GM10266 (cell line): ENCODE measurements at regions not wholly inside any gene's neighbourhood (a gene's known extent, or its start where the extent isn't known, plus 50 kb on each side); places are given as distances from the start of the nearest gene placed in this dataset.
"Not testable (repeated sequence)": the region's sequence is repeated elsewhere in the genome, so short reads cannot be mapped to it uniquely, and the experiment has no call there.

ENCODE experiments used
- DNase-seq: peaks from one replicate; pipeline ENCODE4 v3.0.0; 2012; ENCODE audit errors: extremely low spot score
- TF ChIP-seq, protein P1 (sequence below): IDR thresholded peaks from 2 replicates; pipeline ENCODE4 v1.5.1; 2012; ENCODE audit warnings: mild to moderate bottlenecking, low read depth; ENCODE audit not compliant: control insufficient read depth, insufficient read depth; ENCODE audit errors: missing control alignments

DNA sequence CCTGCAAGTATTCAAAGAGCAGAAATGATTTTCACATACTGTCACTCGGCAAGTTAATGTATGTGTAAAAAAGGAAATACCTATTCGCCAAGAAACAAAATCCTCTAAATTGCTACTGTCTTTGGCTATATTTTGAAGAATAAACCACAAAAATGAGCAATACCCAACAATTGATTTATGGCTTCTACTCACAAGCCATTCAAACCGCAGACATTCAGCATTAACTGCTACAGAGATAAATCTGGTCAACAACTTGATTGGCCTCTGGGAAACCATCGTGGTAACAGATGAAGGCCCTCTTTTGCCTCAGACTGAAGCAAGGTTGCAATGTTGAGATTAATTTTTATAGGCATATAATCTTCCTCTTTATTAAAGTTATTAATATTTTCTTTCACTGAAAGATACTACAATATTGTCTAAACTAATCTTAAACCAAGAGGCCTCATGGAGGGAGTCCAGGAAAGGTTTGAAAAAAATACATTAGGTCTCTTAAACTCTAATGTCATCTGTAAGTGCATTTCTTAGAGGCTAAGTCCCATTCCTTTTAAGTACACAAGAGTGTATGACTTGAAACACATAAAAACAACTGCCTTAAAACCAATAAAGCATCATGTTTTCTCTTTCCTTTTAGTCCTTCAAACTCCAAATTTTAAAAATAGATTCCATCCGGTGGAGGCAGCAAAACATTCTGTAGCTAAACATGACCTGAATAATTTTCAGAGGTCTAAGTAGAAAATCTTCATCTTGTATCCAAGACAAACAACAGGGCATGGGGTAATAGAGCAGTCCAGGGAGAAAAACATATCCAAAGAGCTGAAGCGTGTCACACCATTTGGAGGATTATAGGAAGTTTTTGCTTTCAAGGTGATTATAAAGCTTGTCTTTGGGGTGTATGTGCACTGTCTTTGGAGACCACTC is 162.4 kb upstream of the TGFBR2 start:
- DNase-seq, result no peak
- TF ChIP-seq, protein P1, sequence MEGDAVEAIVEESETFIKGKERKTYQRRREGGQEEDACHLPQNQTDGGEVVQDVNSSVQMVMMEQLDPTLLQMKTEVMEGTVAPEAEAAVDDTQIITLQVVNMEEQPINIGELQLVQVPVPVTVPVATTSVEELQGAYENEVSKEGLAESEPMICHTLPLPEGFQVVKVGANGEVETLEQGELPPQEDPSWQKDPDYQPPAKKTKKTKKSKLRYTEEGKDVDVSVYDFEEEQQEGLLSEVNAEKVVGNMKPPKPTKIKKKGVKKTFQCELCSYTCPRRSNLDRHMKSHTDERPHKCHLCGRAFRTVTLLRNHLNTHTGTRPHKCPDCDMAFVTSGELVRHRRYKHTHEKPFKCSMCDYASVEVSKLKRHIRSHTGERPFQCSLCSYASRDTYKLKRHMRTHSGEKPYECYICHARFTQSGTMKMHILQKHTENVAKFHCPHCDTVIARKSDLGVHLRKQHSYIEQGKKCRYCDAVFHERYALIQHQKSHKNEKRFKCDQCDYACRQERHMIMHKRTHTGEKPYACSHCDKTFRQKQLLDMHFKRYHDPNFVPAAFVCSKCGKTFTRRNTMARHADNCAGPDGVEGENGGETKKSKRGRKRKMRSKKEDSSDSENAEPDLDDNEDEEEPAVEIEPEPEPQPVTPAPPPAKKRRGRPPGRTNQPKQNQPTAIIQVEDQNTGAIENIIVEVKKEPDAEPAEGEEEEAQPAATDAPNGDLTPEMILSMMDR, result no peak

DNA sequence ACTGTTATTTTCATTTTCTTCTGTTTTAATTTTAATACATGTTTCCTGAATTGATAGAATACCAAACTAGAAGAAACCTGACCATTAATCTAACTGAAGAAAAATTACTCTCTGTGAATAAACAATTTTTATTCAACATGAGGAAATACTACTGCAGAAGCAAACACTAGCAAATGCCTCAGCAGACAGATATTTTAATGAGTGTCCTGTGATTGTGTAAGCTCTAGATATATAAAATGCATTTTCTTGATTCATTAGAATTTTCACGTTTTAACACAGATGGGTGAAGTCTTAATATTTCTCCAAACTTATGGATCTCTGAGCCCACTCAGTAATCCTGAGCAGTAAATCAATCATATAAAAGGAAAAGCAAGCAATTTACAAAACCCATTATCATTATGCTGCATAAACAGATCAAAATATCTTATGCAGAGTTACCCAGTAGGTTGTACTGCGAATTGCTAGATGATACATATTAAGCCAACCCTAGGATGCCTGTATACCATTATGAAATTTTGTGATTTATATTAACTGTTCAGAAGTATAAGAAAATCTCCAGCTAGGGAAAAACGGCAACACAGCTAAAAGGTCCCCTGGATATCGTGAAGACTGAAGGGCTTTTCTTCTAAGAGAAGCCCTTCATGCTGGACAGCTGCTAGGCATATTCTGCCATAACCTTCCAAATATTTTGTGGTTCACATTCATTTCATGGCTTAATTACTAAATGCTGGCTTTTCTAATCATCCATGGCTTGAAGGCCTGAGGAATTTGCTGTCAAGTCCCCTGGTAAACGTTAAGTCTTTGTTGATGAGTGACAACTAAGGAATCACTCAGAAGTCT is 157.7 kb upstream of the TGFBR2 start:
- DNase-seq, result no peak
- TF ChIP-seq, protein P1, result no peak

DNA sequence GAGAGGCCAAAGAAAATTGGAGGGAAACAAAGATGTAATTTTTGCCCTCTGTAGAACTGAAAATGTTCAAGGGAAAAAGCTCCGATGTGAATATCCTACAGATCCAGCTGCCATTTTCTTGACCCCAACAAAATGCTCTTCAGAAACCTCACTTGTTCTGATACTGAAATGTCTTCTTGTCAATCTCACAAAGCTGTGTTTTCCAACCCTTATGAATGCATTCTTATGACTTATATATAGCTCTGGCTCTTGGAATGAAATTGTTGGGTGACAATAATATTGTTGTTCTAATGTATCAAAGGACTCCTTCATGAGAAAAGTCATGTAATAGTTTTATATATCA is 157.1 kb upstream of the TGFBR2 start:
- DNase-seq, result no peak
- TF ChIP-seq, protein P1, result no peak

DNA sequence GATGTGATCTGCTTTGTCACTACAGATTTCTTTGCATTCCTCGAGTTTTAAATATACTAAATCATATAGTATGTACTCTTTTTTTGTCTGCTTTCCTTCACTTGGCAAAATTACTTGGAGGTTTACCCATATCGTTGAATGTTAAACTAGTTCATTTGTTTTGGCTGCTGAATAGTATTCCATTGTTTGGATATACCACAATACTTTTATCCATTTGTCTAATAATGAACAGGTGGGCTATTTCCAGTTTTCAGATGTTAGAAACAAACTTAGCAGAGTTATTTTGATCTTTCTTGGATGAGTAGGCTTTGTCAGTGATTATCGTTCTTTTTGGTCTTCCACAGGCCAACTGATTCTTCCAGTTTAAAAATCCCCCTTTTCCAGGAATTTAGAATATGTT is 154.0 kb upstream of the TGFBR2 start:
- no peak for DNase-seq
- TF ChIP-seq, protein P1, result no peak

DNA sequence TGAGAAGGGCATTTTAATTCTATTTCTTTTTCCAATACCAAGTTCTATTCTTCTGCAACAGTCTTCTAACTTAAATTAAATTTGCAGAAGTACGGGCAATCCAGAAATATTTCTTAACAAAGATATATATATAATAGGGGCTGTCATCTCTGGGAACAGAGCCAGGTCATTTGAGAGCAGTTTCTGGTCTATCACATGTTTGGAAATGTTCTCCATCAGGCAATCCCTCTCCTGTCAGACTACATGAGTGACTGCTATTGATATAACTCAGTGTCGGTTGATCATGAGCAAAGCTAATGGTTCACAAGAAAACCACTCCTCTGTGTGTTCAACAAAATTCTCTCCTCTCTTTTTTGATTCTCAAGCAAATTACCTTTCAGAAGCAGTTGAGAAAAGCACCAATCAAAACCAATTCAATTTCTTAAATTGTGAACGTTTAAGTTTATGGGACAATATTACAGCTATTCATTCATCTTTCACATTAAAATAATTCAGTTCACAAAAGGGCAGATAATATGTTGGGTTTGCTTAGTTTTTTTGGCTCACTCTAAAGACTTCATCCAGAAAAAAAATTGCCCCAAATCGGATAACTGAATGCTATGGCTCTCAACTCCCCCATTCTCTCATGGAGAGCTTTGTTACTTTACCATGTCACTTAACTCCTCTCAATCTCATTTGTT is 152.9 kb upstream of the TGFBR2 start:
- no peak for DNase-seq
- TF ChIP-seq, protein P1, result no peak

DNA sequence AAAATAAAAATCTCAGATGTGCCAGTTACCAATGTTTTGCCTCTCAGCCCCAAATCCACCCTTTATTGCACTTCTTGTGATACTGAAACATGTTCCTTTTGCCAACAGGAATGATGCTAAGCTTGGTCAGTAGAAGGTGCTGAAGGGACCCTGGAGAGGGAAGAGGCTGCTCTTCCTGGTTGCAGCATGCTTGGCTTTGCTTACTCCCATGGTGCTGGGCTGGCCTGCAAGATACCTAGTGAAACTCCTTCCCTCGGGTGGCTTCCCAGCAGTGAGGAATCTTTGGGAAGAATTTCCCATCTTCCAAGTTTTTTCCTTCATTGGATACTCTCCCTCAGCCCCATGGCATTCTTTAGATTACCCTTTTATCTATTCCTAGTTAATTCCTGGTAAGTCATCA is 151.8 kb upstream of the TGFBR2 start:
- DNase-seq, result no peak
- TF ChIP-seq, protein P1, result no peak

DNA sequence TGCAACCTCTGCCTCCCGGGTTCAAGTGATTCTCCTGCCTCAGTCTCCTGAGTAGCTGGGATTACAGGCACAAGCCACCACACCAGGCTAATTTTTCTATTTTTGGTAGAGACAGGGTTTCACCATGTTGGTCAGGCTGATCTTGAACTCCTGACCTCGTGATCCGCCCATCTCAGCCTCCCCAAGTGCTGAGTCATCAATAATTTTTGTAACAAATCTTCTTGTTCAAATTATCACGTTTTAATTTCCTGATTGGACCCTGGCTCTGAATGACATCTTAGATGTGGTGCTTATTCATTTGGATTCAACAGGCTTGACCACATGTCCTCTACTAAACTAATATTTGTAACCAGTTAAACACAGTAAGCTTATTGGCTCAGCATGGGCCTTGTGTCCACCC is 151.3 kb upstream of the TGFBR2 start:
- DNase-seq, result not testable (repeated sequence)
